Activated CD4-positive, alpha-beta memory T cell treated with anti-CD3 and anti-CD28 coated beads, Interleukin-2, amount 10 ng/mL, durations not matched to agents 7 days and 5 days (primary cell): ENCODE measurements at regions not wholly inside any gene's neighbourhood (a gene's known extent, or its start where the extent isn't known, plus 50 kb on each side); places are given as distances from the start of the nearest gene placed in this dataset.
"Not testable (repeated sequence)": the region's sequence is repeated elsewhere in the genome, so short reads cannot be mapped to it uniquely, and the experiment has no call there.

Experiments used
- CTCF ChIA-PET: fragments of 350-600 bp; sonication (Branson Sonifier 250); formaldehyde crosslinking; loops from one replicate; lab custom pipeline; 2021; ENCODE audit warnings: antibody characterized with exemption, inconsistent platforms; lab: Charles Lee
- POLR2A ChIA-PET: fragments of 350-600 bp; sonication (Branson Sonifier 250); formaldehyde crosslinking; loops from one replicate; lab custom pipeline; 2021; ENCODE audit warnings: antibody characterized with exemption; lab: Charles Lee
- DNase-seq: peaks from one replicate; pipeline ENCODE4 v3.0.0-alpha.2; 2020
- H3K27ac Mint-ChIP-seq: one replicate; pipeline ENCODE4 v1.8.0; 2021; ENCODE audit warnings: mild to moderate bottlenecking, mixed read lengths
- H3K27me3 Mint-ChIP-seq: one replicate; pipeline ENCODE4 v1.8.0; 2021; ENCODE audit warnings: mixed read lengths
- H3K36me3 Mint-ChIP-seq: one replicate; pipeline ENCODE4 v1.8.0; 2021; ENCODE audit warnings: low read depth, mixed read lengths
- H3K4me1 Mint-ChIP-seq: one replicate; pipeline ENCODE4 v1.8.0; 2021; ENCODE audit warnings: mixed read lengths
- H3K4me3 Mint-ChIP-seq: one replicate; pipeline ENCODE4 v1.8.0; 2021; ENCODE audit warnings: mild to moderate bottlenecking, mixed read lengths
- H3K9me3 Mint-ChIP-seq: one replicate; pipeline ENCODE4 v1.8.0; 2021; ENCODE audit warnings: mixed read lengths

DNA sequence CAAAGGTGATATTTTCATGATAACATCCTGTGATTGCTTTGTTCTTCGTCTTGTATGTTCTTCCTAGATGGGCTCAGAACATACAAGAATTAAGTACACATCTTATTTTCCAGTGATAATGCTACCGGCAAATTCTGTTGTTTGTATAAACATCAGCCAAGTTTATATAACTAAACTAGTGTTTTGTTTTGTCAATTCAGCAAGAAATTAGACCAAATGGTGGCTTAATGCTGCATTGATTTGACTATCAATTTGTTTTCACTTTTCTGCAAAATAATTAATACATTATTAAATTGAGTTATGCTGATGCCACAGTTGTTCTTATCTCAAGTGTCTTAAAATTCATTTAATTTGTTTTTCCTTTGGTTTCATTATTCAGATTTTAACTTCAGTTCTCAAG is 177.7 kb downstream of the OR4F29 start:
- POLR2A ChIA-PET, DNase-seq, H3K4me3 Mint-ChIP-seq, H3K27me3 Mint-ChIP-seq, H3K27ac Mint-ChIP-seq, H3K4me1 Mint-ChIP-seq, H3K36me3 Mint-ChIP-seq, H3K9me3 Mint-ChIP-seq, CTCF ChIA-PET: not testable (repeated sequence)

DNA sequence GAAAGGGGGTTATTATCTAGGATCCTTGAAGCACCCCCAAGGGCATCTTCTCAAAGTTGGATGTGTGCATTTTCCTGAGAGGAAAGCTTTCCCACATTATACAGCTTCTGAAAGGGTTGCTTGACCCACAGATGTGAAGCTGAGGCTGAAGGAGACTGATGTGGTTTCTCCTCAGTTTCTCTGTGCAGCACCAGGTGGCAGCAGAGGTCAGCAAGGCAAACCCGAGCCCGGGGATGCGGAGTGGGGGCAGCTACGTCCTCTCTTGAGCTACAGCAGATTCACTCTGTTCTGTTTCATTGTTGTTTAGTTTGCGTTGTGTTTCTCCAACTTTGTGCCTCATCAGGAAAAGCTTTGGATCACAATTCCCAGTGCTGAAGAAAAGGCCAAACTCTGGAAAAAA is 183.7 kb downstream of the OR4F29 start:
- H3K27ac Mint-ChIP-seq, H3K9me3 Mint-ChIP-seq, POLR2A ChIA-PET, H3K4me3 Mint-ChIP-seq, CTCF ChIA-PET, H3K36me3 Mint-ChIP-seq, H3K27me3 Mint-ChIP-seq, H3K4me1 Mint-ChIP-seq: not testable (repeated sequence)
- peak; percentile 80 for DNase-seq
